ENCODE measurements at regions not wholly inside any gene's neighbourhood (a gene's known extent, or its start where the extent isn't known, plus 50 kb on each side); places are given as distances from the start of the nearest gene placed in this dataset.
"Not testable (repeated sequence)": the region's sequence is repeated elsewhere in the genome, so short reads cannot be mapped to it uniquely, and the experiment has no call there.

- intact Hi-C loops (cut with micrococcal nuclease), result loop anchor here (1.0 to 2.0 kb wide), 3 partner anchors 20 to 111 kb away; no protein-coding TSS in a partner anchor
- H3K36me3 ChIP-seq (replicated peaks in 1 of 2; ENCODE audit: control extremely low read depth in 1 of 2, control insufficient read depth in 1 of 2, extremely low read depth in 1 of 2, insufficient read depth in 2 of 2, low read length in 1 of 2), result no peaks in the 10 kb centered on the region
- peaks cover 11% of the 10 kb centered on the region for H3K9me3 Mint-ChIP-seq (ENCODE audit: insufficient read depth)
- H3K9ac ChIP-seq (ENCODE audit: low read length), result peak overlapping the region; percentile 33
- peak; percentile 82 for DNase-seq
- H3K27ac ChIP-seq (ENCODE audit: low read length in 2 of 2), result peak overlapping the region; percentile 75 to 94
- H3K27ac Mint-ChIP-seq, result peak overlapping the region; percentile 97
- H3K4me1 Mint-ChIP-seq, result peaks cover 54% of the 10 kb centered on the region
- H3K27me3 ChIP-seq (replicated peaks in 1 of 4; ENCODE audit: control extremely low read depth in 1 of 4, control insufficient read depth in 3 of 4, insufficient read depth in 4 of 4, low read length in 3 of 4), result no peaks in the 10 kb centered on the region
- peaks cover 2 to 22% (median 16%) of the 10 kb centered on the region in 3 donors for H3K9me3 ChIP-seq (ENCODE audit: control extremely low read depth in 1 of 3, control insufficient read depth in 2 of 3, insufficient read depth in 1 of 3, low read length in 2 of 3)
- H3K79me2 ChIP-seq (ENCODE audit: control insufficient read depth, insufficient read depth, low read length), result no peaks in the 10 kb centered on the region
- no peaks in the 10 kb centered on the region for H3K27me3 Mint-ChIP-seq
- peak overlapping the region in 4 of 5 experiments; percentile 11 to 52 (median 36) for H3K4me3 ChIP-seq (ENCODE audit: control extremely low read depth in 1 of 5, extremely low read depth in 1 of 5, insufficient read depth in 1 of 5, low read depth in 2 of 5, low read length in 4 of 5)
- H4K20me1 ChIP-seq (ENCODE audit: control insufficient read depth, insufficient read depth, low read length, poor library complexity, severe bottlenecking), result no peaks in the 10 kb centered on the region
- 25% methylated on average over 3 of the region's 5 CpGs for WGBS (ENCODE audit: insufficient coverage)
- H3K4me2 ChIP-seq (replicated peaks; ENCODE audit: low read depth, low read length, poor library complexity, severe bottlenecking), result peak overlapping the region; percentile 72
- peak; percentile 87 for ATAC-seq (ENCODE audit: low read depth)
- H3K4me3 Mint-ChIP-seq, result peak overlapping the region; percentile 88
- CTCF ChIA-PET, result interaction anchor here (0.9 to 4.3 kb wide), 7 partner anchors 11 to 171 kb away, joined by 3 to 16 read pairs (median 4); partner anchors contain the start of gene HLX
- POLR2A ChIA-PET, result interaction anchor here (0.6 to 2.0 kb wide), 5 partner anchors 14 to 167 kb away, joined by 3 to 8 read pairs (median 4); partner anchors contain the start of gene HLX
- no peak for TF ChIP-seq CTCF (IDR thresholded peaks at IDR 0.05)
- TF ChIP-seq EZH2 (IDR thresholded peaks at IDR 0.05; ENCODE audit: borderline replicate concordance, insufficient read depth, low read depth, low read length, poor library complexity, severe bottlenecking), result no peak
- H3K4me1 ChIP-seq (ENCODE audit: control insufficient read depth in 2 of 2, insufficient read depth in 2 of 2, low read length in 2 of 2), result peaks cover 34 to 36% of the 10 kb centered on the region in 2 donors
- no peak overlapping the region for H2AFZ ChIP-seq (ENCODE audit: insufficient read depth, low read depth, low read length, poor library complexity, severe bottlenecking)
Observed at GRCh38 chr1:221045842-221046831, 166.9 kb downstream of the HLX start.

GRCh38 chr1:221051391-221051790, 172.1 kb downstream of the HLX start:
- ChIA-PET CTCF (interaction anchor here (0.9 kb wide), 1 partner anchor 18 kb away, joined by 3 read pairs; no protein-coding TSS in a partner anchor), POLR2A (interaction anchor here (0.6 kb wide), 1 partner anchor 51 kb away, joined by 8 read pairs; no protein-coding TSS in a partner anchor)
- ATAC-seq (ENCODE audit: low read depth); H3K4me2 ChIP-seq (replicated peaks; ENCODE audit: low read depth, low read length, poor library complexity, severe bottlenecking); H4K20me1 ChIP-seq (ENCODE audit: control insufficient read depth, insufficient read depth, low read length, poor library complexity, severe bottlenecking); H3K36me3 ChIP-seq (replicated peaks in 1 of 2; ENCODE audit: control extremely low read depth in 1 of 2, control insufficient read depth in 1 of 2, extremely low read depth in 1 of 2, insufficient read depth in 2 of 2, low read length in 1 of 2); H3K27me3 Mint-ChIP-seq; H3K79me2 ChIP-seq (ENCODE audit: control insufficient read depth, insufficient read depth, low read length); DNase-seq; H3K27me3 ChIP-seq (replicated peaks in 1 of 4; ENCODE audit: control extremely low read depth in 1 of 4, control insufficient read depth in 3 of 4, insufficient read depth in 4 of 4, low read length in 3 of 4); H3K9ac ChIP-seq (ENCODE audit: low read length); H2AFZ ChIP-seq (ENCODE audit: insufficient read depth, low read depth, low read length, poor library complexity, severe bottlenecking); H3K27ac ChIP-seq (ENCODE audit: low read length in 2 of 2); intact Hi-C loops (cut with micrococcal nuclease); H3K4me3 ChIP-seq (ENCODE audit: control extremely low read depth in 1 of 5, extremely low read depth in 1 of 5, insufficient read depth in 1 of 5, low read depth in 2 of 5, low read length in 4 of 5): not testable (repeated sequence)
- Mint-ChIP-seq H3K4me1 (peaks cover 55% of the 10 kb centered on the region), H3K27ac (peak overlapping the region; percentile 42), H3K4me3 (peak overlapping the region; percentile 64), H3K9me3 (ENCODE audit: insufficient read depth) (peaks cover 15% of the 10 kb centered on the region)
- H3K4me1 ChIP-seq (ENCODE audit: control insufficient read depth in 2 of 2, insufficient read depth in 2 of 2, low read length in 2 of 2), result peaks cover 32% of the 10 kb centered on the region in 2 donors
- no CpG with 5 or more reads among the region's 4 CpGs for WGBS (ENCODE audit: insufficient coverage)
- peaks cover 2 to 25% (median 16%) of the 10 kb centered on the region in 3 donors for H3K9me3 ChIP-seq (ENCODE audit: control extremely low read depth in 1 of 3, control insufficient read depth in 2 of 3, insufficient read depth in 1 of 3, low read length in 2 of 3)

Measured in B cell (primary cell).